ENCODE measurements at regions not wholly inside any gene's neighbourhood (a gene's known extent, or its start where the extent isn't known, plus 50 kb on each side); places are given as distances from the start of the nearest gene placed in this dataset.

DNA sequence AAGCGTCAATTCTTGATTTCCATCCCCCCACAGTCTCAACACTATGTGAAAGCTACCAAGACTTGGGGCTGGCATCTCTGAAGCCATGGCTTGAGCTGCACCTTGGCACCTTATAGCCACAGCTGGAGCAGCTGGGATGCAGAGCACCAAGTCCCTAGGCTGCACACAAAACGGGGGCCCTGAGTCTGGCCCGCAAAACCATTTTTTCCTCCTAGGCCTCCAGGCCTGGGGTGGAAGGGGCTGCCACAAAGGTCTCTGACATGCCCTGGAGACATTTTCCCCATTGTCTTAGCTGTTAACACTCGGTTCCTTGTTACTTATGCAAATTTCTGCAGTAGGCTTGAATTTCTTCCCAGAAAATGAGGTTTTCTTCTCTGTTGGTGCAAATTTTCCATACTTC is 89.8 kb upstream of the GNAI1 start:
- FAIRE-seq: no peak
- Histone ChIP-seq H3K9ac (ENCODE audit: low read length in 3 of 3) (no peak overlapping the region), H3K36me3 (ENCODE audit: control insufficient read depth in 2 of 3, insufficient read depth in 3 of 3, low read length in 3 of 3) (no peaks in the 10 kb centered on the region), H3K4me1 (ENCODE audit: control insufficient read depth in 2 of 3, insufficient read depth in 2 of 3, low read depth in 1 of 3, low read length in 3 of 3) (no peaks in the 10 kb centered on the region), H3K4me3 (ENCODE audit: low read length in 3 of 3) (no peak overlapping the region), H3K9me3 (ENCODE audit: control insufficient read depth in 2 of 3, insufficient read depth in 1 of 3, low read length in 3 of 3) (no peaks in the 10 kb centered on the region), H3K27ac (ENCODE audit: low read depth in 2 of 2, low read length in 2 of 2) (no peak overlapping the region), H3K27me3 (ENCODE audit: control insufficient read depth, insufficient read depth, low read length) (no peaks in the 10 kb centered on the region)
- intact Hi-C loops (cut with DNase I): no loop called here
- TF ChIP-seq, protein P1, sequence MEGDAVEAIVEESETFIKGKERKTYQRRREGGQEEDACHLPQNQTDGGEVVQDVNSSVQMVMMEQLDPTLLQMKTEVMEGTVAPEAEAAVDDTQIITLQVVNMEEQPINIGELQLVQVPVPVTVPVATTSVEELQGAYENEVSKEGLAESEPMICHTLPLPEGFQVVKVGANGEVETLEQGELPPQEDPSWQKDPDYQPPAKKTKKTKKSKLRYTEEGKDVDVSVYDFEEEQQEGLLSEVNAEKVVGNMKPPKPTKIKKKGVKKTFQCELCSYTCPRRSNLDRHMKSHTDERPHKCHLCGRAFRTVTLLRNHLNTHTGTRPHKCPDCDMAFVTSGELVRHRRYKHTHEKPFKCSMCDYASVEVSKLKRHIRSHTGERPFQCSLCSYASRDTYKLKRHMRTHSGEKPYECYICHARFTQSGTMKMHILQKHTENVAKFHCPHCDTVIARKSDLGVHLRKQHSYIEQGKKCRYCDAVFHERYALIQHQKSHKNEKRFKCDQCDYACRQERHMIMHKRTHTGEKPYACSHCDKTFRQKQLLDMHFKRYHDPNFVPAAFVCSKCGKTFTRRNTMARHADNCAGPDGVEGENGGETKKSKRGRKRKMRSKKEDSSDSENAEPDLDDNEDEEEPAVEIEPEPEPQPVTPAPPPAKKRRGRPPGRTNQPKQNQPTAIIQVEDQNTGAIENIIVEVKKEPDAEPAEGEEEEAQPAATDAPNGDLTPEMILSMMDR (IDR thresholded peaks at IDR 0.05; ENCODE audit: borderline replicate concordance, extremely low read depth, insufficient read depth): no peak
- DNase-seq: no peak

DNA sequence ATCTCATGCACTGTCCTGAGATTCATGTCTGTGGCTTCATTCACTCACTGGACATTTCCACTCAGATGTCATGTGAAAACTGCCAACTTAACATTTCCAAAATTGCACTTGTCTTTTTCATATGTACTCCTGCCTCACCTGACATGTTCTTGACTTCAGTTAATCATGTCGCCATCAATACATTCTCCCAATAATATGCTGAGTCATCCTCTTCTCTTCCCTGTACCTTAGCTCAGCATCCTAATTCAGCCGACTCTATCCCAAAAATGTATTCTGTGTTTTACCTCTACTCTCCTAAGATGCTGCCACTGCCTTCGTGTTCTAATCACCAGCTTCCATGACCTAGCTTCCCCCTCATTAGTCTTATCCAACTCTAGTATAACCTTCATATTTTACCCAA is 93.9 kb upstream of the GNAI1 start:
- TF ChIP-seq, protein P1 (IDR thresholded peaks at IDR 0.05; ENCODE audit: borderline replicate concordance, extremely low read depth, insufficient read depth): no peak
- no peaks in the 10 kb centered on the region for H3K4me1 ChIP-seq (ENCODE audit: control insufficient read depth in 2 of 3, insufficient read depth in 2 of 3, low read depth in 1 of 3, low read length in 3 of 3)
- no peak for DNase-seq
- H3K9ac ChIP-seq (ENCODE audit: low read length in 3 of 3): no peak overlapping the region
- H3K27me3 ChIP-seq (ENCODE audit: control insufficient read depth, insufficient read depth, low read length): no peaks in the 10 kb centered on the region
- FAIRE-seq: no peak
- H3K9me3 ChIP-seq (ENCODE audit: control insufficient read depth in 2 of 3, insufficient read depth in 1 of 3, low read length in 3 of 3): no peaks in the 10 kb centered on the region
- no peak overlapping the region for H3K4me3 ChIP-seq (ENCODE audit: low read length in 3 of 3)
- no peak overlapping the region for H3K27ac ChIP-seq (ENCODE audit: low read depth in 2 of 2, low read length in 2 of 2)
- no peaks in the 10 kb centered on the region for H3K36me3 ChIP-seq (ENCODE audit: control insufficient read depth in 2 of 3, insufficient read depth in 3 of 3, low read length in 3 of 3)
- intact Hi-C loops (cut with DNase I): no loop called here

DNA sequence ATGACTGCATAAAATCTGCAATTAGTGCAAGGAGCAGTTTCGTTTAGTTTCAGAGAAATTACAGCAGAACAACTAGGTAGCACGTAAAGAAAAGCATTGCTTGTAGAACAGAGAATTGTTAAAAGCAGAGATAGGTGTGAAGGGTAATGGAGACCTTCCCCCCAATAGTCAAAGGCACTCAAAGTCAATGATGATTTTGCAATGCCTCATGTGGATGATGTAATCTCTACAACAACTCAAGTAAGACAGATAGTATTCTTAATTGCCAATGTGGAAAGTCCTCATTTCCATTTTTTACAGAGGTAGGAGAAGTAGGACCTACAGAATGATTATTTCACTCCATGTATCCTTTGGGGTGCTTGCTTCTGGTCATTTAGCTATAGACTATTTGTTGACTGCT is 94.3 kb upstream of the GNAI1 start:
- TF ChIP-seq, protein P1 (IDR thresholded peaks at IDR 0.05; ENCODE audit: borderline replicate concordance, extremely low read depth, insufficient read depth): no peak
- no peak for FAIRE-seq

DNA sequence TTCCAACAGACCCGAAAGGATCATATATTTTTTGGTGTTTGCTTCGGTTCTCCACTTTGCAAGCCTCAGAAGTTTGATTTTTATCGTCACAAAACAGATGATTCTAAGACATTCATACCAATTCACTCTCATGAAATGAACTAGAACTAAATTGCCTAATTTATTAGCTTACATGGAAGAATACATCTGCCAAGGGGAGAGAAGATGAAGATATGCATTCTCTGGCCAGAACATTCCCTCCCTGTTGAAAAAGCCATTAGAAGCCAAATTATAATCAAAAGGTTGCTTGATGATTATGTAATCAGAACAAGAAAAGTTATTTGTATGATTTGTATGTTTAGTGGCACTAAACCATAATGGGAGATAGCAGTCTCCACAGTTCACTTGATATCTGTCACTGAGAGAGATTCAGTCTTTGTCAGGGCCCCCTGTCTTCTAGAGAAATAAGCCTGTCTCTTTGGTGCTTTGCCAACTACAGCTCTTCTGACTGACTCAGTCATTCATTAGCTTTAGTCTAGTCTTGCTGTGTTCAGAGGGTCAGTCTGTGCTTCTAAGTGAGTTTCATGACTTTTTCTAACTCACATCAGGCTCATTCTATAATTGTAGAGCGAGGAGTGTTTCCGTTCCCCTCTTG is 95.3 kb upstream of the GNAI1 start:
- no peak overlapping the region for H3K27ac ChIP-seq (ENCODE audit: low read depth in 2 of 2, low read length in 2 of 2)
- peak in 1 of 5 donors; percentile 29 for DNase-seq
- H3K4me1 ChIP-seq (ENCODE audit: control insufficient read depth in 2 of 3, insufficient read depth in 2 of 3, low read depth in 1 of 3, low read length in 3 of 3): no peaks in the 10 kb centered on the region
- no peak overlapping the region for H3K4me3 ChIP-seq (ENCODE audit: low read length in 3 of 3)
- intact Hi-C loops (cut with DNase I): no loop called here
- H3K9me3 ChIP-seq (ENCODE audit: control insufficient read depth in 2 of 3, insufficient read depth in 1 of 3, low read length in 3 of 3): no peaks in the 10 kb centered on the region
- TF ChIP-seq, protein P1 (IDR thresholded peaks at IDR 0.05; ENCODE audit: borderline replicate concordance, extremely low read depth, insufficient read depth): no peak
- no peak for FAIRE-seq
- no peaks in the 10 kb centered on the region for H3K36me3 ChIP-seq (ENCODE audit: control insufficient read depth in 2 of 3, insufficient read depth in 3 of 3, low read length in 3 of 3)
- no peak overlapping the region for H3K9ac ChIP-seq (ENCODE audit: low read length in 3 of 3)
- no peaks in the 10 kb centered on the region for H3K27me3 ChIP-seq (ENCODE audit: control insufficient read depth, insufficient read depth, low read length)

More for the DNA sequence above, 94.3 kb upstream of the GNAI1 start:
- no peak for DNase-seq
- H3K4me1 ChIP-seq (ENCODE audit: control insufficient read depth in 2 of 3, insufficient read depth in 2 of 3, low read depth in 1 of 3, low read length in 3 of 3): no peaks in the 10 kb centered on the region
- no peak overlapping the region for H3K27ac ChIP-seq (ENCODE audit: low read depth in 2 of 2, low read length in 2 of 2)
- no peaks in the 10 kb centered on the region for H3K27me3 ChIP-seq (ENCODE audit: control insufficient read depth, insufficient read depth, low read length)
- no peak overlapping the region for H3K9ac ChIP-seq (ENCODE audit: low read length in 3 of 3)
- no peaks in the 10 kb centered on the region for H3K9me3 ChIP-seq (ENCODE audit: control insufficient read depth in 2 of 3, insufficient read depth in 1 of 3, low read length in 3 of 3)
- H3K36me3 ChIP-seq (ENCODE audit: control insufficient read depth in 2 of 3, insufficient read depth in 3 of 3, low read length in 3 of 3): no peaks in the 10 kb centered on the region
- no peak overlapping the region for H3K4me3 ChIP-seq (ENCODE audit: low read length in 3 of 3)
- intact Hi-C loops (cut with DNase I): no loop called here
